AG09319 (cell line): ENCODE measurements at regions not wholly inside any gene's neighbourhood (a gene's known extent, or its start where the extent isn't known, plus 50 kb on each side); places are given as distances from the start of the nearest gene placed in this dataset.

Experiments used
- DNase-seq: peaks from one replicate; pipeline ENCODE4 v3.0.0-alpha.2; 2010; ENCODE audit warnings: low read depth; ENCODE audit errors: extremely low read depth
- TF ChIP-seq, protein P1 (sequence below): IDR thresholded peaks from 2 replicates; pipeline ENCODE4 v1.5.1; 2011; ENCODE audit warnings: low read depth, mild to moderate bottlenecking, inconsistent platforms, low read length, moderate library complexity

DNA sequence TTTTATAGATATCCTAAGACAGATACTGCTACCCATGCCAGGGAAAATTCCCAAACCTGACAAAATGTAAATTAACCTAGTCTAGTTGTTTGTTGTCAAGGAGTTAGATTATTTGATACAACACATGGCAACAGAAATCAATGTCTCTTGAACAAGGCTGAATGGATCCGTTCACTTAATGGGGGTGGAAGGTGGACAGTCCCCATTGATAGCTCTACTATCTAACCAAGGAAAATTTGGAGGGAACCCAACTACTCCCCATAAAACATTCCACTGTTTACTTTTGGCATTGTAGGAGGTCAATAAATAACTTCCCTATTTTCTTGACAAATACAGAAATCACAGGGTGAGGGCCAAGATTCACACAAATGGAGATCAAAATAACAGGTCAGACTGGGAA is 117.9 kb upstream of the GRIA4 start:
- TF ChIP-seq, protein P1, sequence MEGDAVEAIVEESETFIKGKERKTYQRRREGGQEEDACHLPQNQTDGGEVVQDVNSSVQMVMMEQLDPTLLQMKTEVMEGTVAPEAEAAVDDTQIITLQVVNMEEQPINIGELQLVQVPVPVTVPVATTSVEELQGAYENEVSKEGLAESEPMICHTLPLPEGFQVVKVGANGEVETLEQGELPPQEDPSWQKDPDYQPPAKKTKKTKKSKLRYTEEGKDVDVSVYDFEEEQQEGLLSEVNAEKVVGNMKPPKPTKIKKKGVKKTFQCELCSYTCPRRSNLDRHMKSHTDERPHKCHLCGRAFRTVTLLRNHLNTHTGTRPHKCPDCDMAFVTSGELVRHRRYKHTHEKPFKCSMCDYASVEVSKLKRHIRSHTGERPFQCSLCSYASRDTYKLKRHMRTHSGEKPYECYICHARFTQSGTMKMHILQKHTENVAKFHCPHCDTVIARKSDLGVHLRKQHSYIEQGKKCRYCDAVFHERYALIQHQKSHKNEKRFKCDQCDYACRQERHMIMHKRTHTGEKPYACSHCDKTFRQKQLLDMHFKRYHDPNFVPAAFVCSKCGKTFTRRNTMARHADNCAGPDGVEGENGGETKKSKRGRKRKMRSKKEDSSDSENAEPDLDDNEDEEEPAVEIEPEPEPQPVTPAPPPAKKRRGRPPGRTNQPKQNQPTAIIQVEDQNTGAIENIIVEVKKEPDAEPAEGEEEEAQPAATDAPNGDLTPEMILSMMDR: no peak
- no peak for DNase-seq

DNA sequence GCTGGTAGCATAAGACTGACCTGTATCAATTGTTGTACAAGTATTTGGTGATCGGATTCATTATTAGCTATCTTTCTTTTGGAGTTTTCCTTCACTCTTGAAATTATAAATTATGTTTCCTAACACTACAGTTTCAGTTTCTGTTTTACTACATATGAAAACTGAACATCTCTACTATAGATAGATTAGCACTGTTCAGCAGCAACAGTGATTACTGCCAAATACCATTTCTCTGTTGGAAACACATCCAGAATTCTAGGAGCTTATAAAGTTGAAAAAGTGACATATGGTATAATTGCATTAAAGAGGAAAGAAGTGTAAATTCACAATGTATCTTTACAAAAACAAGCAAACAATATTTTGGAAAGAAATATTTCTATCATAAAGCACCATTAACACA is 118.5 kb upstream of the GRIA4 start:
- DNase-seq: no peak
- TF ChIP-seq, protein P1: no peak

DNA sequence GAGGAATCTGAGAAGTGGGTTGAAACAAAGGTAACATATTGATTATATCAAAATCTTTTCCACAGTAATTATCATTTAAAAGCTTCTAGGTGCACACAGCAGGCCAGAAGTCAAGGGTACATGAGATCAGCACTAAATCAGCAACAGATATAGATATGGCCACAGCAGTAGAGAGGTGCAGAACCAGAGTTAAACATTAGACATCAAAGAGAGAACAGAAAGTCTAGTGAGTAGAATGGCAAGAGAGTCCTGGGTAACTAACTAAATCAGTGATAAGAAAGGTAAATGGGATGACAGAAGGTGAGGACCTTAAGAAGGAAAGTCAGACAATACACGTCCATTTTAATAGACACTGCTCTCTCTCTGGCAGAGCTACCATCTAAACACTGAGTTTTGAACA is 119.5 kb upstream of the GRIA4 start:
- TF ChIP-seq, protein P1: no peak
- DNase-seq: no peak

DNA sequence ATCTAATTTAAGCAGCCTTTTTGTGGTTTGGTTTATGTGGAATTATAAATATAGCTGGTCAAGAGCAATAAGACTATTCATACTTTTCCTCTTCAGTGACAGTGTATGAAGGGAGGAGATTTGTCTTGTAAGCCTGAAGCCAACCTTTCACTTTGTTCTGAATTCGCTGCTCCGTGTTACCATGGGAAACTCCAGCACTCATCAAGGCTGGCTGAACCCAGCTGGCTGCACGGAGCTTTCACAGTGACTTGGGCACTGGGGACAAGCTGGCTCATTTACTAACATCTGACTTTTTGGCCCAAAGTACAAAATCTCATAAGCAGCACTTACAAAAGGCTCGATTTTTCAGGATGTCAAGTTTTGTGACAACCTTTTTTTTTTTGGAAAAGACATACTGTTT is 120.4 kb upstream of the GRIA4 start:
- no peak for DNase-seq
- TF ChIP-seq, protein P1: no peak

DNA sequence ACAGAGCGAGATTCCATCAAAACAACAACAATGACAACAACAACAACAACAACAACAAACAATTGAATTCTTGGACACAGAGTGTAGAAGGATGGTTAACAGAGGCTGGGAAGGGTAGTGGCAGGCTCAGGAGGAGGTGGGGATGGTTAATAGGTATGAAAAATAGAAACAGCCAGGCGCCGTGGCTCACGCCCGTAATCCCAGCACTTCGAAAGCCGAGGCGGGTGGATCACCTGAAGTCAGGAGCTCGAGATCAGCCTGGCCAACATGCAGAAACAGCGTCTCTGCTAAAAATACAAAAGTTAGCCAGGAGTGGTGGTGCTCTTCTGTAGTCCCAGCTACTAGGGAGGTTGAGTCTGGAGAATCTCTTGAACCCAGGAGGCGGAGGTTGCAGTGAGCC is 122.9 kb upstream of the GRIA4 start:
- TF ChIP-seq, protein P1: no peak
- no peak for DNase-seq

DNA sequence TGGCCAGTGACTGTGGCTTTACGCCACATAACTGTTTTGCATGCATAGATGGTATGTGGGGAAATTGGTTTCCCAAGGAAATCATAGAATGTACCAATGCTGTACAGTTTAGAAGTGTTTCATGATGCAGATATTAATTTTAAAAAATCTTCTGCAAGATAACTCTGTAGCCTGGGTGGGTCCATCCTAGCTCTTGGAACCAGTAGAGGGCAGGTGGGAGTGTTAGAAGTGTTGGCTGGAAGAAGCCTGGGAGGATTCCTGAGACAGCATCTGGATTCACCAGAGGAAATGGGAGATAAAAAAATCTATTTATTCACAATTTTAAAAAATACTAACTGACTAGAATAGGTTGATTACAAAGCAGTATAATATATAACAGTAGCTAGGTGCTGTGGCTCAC is 139.9 kb upstream of the GRIA4 start:
- TF ChIP-seq, protein P1: no peak
- no peak for DNase-seq

DNA sequence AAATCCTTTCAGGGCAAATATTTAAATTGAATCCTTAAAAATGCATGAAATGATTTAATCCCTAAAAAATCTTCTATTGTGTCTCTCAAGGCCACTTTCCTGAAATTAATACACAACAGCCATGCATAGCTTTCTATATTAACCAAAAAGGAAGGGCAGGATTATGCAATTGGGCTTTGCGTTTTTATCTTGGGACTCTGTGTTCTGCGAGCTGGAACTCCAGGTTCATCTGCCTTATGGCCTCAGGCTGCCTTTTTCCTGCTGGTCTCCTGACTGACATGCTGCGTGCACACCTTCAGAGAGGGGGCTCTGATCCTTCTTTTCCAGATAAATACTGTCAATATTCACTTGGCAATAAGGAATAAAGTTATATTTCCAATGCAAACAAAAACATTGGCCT is 141.7 kb upstream of the GRIA4 start:
- TF ChIP-seq, protein P1: no peak
- no peak for DNase-seq
